ENCODE measurements at regions not wholly inside any gene's neighbourhood (a gene's known extent, or its start where the extent isn't known, plus 50 kb on each side); places are given as distances from the start of the nearest gene placed in this dataset.
"Not testable (repeated sequence)": the region's sequence is repeated elsewhere in the genome, so short reads cannot be mapped to it uniquely, and the experiment has no call there.

- no peak for DNase-seq (ENCODE audit: low read depth)
Observed at GRCh38 chrX:465418-466215, 78.9 kb upstream of the PPP2R3B start.

GRCh38 chrX:466836-467235, 80.1 kb upstream of the PPP2R3B start:
- not testable (repeated sequence) for DNase-seq (ENCODE audit: low read depth)

- not testable (repeated sequence) for DNase-seq (ENCODE audit: low read depth)
Observed at GRCh38 chrX:467686-468085, 81.0 kb upstream of the PPP2R3B start.

- no peak for DNase-seq (ENCODE audit: low read depth)
Observed at GRCh38 chrX:468979-469378, 82.3 kb upstream of the PPP2R3B start.

- DNase-seq (ENCODE audit: low read depth), result no peak
Observed at GRCh38 chrX:470686-471085, 84.0 kb upstream of the PPP2R3B start.

- DNase-seq (ENCODE audit: low read depth), result no peak
Observed at GRCh38 chrX:471281-471680, 84.6 kb upstream of the PPP2R3B start.

GRCh38 chrX:472275-472674, 85.6 kb upstream of the PPP2R3B start:
- not testable (repeated sequence) for DNase-seq (ENCODE audit: low read depth)

- peak; percentile 11 for DNase-seq (ENCODE audit: low read depth)
Observed at GRCh38 chrX:475926-476723, 89.4 kb upstream of the PPP2R3B start.

- no peak for DNase-seq (ENCODE audit: low read depth)
Observed at GRCh38 chrX:476724-477075, 90.0 kb upstream of the PPP2R3B start.

GRCh38 chrX:477441-478012, 90.8 kb upstream of the PPP2R3B start:
- no peak for DNase-seq (ENCODE audit: low read depth)

- DNase-seq (ENCODE audit: low read depth), result no peak
Observed at GRCh38 chrX:479273-479981, 92.7 kb upstream of the PPP2R3B start.

GRCh38 chrX:480861-481417, 94.2 kb upstream of the PPP2R3B start:
- DNase-seq (ENCODE audit: low read depth), result no peak

GRCh38 chrX:482192-482701, 95.5 kb upstream of the PPP2R3B start:
- no peak for DNase-seq (ENCODE audit: low read depth)

- DNase-seq (ENCODE audit: low read depth), result no peak
Observed at GRCh38 chrX:482702-483203, 96.0 kb upstream of the PPP2R3B start.

GRCh38 chrX:485368-485767, 98.7 kb upstream of the PPP2R3B start:
- DNase-seq (ENCODE audit: low read depth), result no peak

- no peak for DNase-seq (ENCODE audit: low read depth)
Observed at GRCh38 chrX:486325-486724, 99.6 kb upstream of the PPP2R3B start.

GRCh38 chrX:487836-488235, 101.1 kb upstream of the PPP2R3B start:
- no peak for DNase-seq (ENCODE audit: low read depth)

GRCh38 chrX:489820-490219, 103.1 kb upstream of the PPP2R3B start:
- DNase-seq (ENCODE audit: low read depth), result no peak

GRCh38 chrX:497186-498014, 110.7 kb upstream of the PPP2R3B start:
- no peak for DNase-seq (ENCODE audit: low read depth)

GRCh38 chrX:498901-499300, 112.2 kb upstream of the PPP2R3B start:
- not testable (repeated sequence) for DNase-seq (ENCODE audit: low read depth)
